ENCODE measurements at regions not wholly inside any gene's neighbourhood (a gene's known extent, or its start where the extent isn't known, plus 50 kb on each side); places are given as distances from the start of the nearest gene placed in this dataset.

DNA sequence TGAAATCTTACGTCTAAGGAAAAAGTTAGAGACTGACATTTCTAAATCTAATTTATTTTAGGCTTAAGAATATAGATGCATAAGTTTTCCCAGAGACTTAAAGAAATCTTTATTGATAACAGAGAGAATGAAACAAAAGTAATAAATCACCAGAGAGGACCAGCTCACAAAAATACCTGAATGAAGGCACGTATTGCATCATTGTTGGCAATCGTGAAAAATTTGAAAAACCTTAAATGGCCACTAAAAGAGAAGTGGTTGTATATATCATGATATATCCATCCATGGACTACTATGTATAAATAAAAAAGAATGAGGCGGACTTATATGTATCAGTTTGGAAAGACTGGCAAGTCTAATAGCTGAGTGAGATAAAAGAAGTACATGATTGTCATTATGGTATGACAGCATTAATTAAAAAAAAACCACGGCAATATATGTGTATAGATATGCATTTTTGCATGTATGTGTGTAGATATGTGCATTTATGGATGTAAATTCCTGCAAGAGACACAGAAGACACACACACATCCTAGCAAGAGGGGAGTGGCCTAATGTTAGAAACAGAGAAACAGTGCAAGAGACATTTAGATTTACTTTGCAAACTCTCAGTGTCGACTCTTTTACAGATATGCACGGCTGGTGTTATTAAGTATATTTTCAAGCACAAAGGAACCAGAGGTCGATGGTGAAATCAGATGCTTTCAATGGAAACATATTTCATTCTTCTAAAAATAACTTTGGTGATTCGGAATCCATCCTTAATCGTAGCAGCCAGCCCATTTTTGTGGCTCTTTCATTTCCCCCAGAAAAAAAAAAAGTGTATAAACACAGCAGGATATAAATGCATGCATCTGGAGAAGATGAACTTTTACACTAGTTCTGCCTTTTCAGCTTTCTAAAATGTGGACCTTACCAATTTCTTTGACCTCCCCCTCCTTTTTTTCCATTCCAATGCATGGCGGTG is 156.1 kb upstream of the SALL4 start:
- TF ChIP-seq, protein P1, sequence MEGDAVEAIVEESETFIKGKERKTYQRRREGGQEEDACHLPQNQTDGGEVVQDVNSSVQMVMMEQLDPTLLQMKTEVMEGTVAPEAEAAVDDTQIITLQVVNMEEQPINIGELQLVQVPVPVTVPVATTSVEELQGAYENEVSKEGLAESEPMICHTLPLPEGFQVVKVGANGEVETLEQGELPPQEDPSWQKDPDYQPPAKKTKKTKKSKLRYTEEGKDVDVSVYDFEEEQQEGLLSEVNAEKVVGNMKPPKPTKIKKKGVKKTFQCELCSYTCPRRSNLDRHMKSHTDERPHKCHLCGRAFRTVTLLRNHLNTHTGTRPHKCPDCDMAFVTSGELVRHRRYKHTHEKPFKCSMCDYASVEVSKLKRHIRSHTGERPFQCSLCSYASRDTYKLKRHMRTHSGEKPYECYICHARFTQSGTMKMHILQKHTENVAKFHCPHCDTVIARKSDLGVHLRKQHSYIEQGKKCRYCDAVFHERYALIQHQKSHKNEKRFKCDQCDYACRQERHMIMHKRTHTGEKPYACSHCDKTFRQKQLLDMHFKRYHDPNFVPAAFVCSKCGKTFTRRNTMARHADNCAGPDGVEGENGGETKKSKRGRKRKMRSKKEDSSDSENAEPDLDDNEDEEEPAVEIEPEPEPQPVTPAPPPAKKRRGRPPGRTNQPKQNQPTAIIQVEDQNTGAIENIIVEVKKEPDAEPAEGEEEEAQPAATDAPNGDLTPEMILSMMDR (IDR thresholded peaks at IDR 0.05): no peak
- no peak for TF ChIP-seq POLR2A (IDR thresholded peaks at IDR 0.05)

All from testis (tissue), 2 donors.